NCI-H1105 (cell line): ENCODE measurements at regions not wholly inside any gene's neighbourhood (a gene's known extent, or its start where the extent isn't known, plus 50 kb on each side); places are given as distances from the start of the nearest gene placed in this dataset.

Experiments used
- DNase-seq: peaks from one replicate; lab custom pipeline; 2025; lab: John Stamatoyannopoulos, UW

GRCh38 chr2:59322870-59323269, 1081.7 kb upstream of the FANCL start:
- DNase-seq: no peak

GRCh38 chr2:59322005-59322404, 1080.9 kb upstream of the FANCL start:
- DNase-seq: no peak

GRCh38 chr2:59314031-59314766, 1073.1 kb upstream of the FANCL start:
- no peak for DNase-seq

DNA sequence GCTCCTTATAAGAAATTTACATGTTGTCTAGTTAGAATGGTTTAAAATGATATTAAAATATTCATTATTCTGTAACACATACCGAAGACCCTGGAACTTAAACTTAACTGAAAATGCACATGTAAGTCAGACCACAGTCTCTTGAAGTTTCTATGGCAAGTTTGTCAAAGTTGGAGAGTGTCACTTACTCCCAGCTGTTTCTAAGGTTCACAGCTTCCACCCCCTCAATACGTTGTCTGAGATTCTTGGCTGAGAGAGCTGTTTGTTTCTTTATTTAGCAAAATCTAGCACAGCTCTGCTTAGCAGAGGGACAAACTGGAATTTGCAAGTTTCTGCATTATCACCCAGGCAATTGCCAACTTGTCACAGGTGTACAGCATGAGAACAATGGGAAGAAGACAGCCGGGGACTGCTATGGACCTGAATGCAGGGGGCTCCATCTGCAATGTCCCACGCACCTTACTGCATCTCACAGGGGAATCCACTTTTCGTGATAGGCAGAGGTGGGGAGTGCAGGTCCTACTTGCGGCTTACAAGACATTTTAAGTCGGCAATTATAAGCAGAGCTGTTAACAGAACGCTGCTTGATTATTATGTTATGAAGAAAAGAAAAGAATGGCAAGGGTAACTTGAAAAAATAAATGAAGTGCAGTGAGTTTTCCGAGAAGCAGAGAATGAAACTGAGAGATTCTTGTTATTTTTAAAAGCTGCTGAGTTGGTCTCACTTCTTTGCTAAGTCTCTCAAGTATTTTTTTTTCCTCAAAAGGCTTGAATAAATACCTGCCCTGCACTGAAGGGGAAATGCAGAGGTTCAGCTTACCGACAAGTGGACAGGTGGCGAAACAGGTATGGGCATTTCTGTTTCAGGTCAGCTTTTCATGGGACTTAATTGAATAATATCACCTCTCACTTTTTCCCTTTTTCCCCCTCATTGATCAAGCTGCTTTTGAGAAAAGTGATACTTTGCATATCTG, 1072.1 kb upstream of the FANCL start:
- no peak for DNase-seq

- DNase-seq: no peak
These were observed 1070.9 kb upstream of the FANCL start for GRCh38 chr2:59312029-59312428.

GRCh38 chr2:59308108-59308507, 1067.0 kb upstream of the FANCL start:
- no peak for DNase-seq

- no peak for DNase-seq
These were observed 1066.1 kb upstream of the FANCL start for GRCh38 chr2:59307196-59307595.

DNA sequence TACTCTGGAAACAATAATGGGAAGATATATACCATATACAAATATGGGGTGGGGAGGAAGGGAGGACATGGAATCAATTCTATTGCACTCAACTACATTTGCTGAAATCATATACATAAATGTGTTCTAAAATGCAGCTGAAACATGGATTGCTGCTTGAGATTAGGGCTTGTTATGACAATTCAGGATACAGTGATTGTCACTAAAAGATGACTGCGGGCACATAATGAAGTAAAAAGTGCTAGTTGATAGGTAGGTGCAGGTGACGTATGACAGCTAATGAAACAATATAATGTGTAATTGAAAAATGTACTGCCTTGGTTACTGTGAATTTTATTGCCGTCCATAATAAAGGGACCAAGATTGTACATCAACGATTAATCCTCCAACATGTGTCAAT, 1062.1 kb upstream of the FANCL start:
- DNase-seq: no peak

GRCh38 chr2:59302683-59303082, 1061.6 kb upstream of the FANCL start:
- no peak for DNase-seq

- DNase-seq: peak; percentile 59
These were observed 1060.6 kb upstream of the FANCL start for GRCh38 chr2:59301466-59302402.

DNA sequence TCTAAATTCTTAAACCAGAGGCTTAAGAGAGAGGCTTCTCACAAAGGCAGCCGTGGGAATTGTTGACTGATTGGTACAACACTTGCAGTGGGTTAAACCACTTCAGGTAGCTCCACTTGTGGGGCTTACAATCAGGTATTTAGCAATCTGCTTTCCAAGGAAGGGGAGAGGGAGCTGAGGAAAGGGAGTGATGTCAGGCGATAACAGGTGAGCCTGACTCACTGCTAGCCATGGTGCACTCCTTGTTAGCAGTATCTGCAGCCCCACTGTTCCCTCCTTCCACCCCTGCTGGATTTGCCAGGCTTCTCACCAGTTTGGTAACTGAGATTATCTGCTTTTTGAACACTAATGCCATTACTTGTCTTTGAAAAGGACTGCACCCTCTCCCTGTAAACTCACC, 1056.7 kb upstream of the FANCL start:
- no peak for DNase-seq

DNA sequence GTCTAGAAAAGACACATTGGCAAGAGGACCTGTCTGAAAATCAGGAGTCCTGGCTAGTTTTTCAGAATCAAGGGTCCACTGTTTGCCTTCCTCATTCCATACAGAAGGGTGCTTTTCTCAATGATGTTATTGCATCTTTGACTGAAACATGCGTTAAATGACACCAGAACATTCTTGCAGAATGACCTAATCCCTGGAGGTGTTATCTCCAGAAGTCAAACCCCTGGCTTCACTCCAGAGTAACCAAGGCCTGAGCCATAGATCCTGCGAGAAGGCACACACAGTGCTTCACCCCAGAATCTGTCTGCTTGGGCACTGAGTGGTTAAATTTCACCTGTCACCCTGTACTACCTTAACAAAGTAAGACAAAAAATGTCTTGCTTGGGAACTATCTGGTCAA, 1055.2 kb upstream of the FANCL start:
- no peak for DNase-seq

- no peak for DNase-seq
These were observed 1054.5 kb upstream of the FANCL start for GRCh38 chr2:59295524-59296162.

DNA sequence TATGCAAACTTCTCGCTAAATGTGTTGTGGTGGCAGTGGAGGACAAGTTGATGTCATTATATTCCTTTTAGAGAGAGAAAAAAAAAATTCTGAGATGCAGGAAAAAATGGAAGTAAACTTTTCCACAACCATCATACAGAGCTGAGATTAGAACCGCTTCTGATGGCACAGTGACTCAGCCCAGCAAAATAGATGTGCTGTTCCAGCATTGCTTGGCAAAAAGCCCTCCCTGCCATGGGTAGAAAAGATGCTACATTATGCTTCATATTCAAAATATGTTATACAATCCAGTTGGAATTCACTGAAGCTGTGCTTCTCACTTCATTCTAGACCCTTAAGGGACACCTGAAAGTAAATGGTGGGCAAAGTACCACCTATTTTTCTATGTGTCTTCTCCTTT, 1047.6 kb upstream of the FANCL start:
- no peak for DNase-seq

- DNase-seq: no peak
These were observed 1041.4 kb upstream of the FANCL start for GRCh38 chr2:59282374-59283057.

DNA sequence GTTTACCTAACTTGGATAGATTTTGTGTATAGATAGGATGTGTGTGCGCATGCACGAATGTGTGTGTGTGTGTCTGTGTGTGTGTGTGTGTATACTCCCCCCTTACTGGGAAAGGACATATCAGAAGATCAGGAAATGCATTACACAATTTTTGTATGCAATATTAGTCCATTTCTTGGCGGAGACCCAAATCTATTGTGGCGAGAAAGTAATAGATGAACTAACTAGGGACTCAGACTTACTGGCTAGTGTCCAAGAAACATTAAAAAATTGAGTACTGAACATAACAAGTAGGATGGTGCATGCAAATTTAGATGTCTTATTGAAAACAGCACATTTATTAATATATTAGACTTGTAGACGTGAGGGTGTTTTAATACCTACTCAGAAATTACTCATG, 1036.5 kb upstream of the FANCL start:
- DNase-seq: peak; percentile 52

GRCh38 chr2:59276917-59277316, 1035.8 kb upstream of the FANCL start:
- no peak for DNase-seq

- no peak for DNase-seq
These were observed 1034.9 kb upstream of the FANCL start for GRCh38 chr2:59276033-59276432.

- DNase-seq: no peak
These were observed 1025.3 kb upstream of the FANCL start for GRCh38 chr2:59266453-59266852.

DNA sequence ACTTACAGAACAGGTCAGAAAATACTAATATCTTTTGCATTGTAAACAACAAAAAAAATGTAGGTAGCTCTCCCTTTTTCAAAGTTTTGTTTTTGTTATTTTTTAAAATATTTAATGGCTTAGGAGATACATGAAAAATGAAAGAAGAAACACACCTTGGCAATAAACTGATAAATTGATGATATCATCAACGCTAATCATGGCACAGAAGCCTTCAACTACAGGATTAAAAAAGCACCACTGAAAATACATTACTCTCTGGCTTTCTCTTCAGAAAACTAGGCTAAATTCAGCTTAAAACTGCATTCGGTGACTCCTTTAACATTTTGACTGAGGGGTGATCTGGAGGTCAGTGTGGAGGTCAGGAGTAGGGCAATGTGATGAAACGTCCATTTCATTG, 1018.8 kb upstream of the FANCL start:
- DNase-seq: no peak

DNA sequence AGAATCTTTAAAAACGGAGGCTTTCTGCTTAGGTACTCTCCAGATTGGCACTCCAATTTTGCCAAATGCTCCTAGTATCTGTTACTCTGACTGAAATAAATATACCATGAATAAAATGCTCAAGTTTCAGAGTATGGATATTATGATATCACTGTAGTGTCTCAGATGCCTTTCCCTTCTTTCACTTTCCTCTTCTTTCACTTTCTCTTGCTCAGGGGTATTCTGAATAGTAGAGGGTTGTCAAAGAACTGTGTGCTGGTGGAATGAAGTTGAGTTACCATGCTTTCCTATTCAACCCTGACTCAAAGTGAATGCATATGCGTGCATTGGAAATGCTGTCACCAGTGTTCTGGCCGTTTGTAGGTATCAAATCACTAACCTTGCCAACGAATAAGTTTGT, 1015.2 kb upstream of the FANCL start:
- no peak for DNase-seq
